ENCODE measurements at regions not wholly inside any gene's neighbourhood (a gene's known extent, or its start where the extent isn't known, plus 50 kb on each side); places are given as distances from the start of the nearest gene placed in this dataset.

DNA sequence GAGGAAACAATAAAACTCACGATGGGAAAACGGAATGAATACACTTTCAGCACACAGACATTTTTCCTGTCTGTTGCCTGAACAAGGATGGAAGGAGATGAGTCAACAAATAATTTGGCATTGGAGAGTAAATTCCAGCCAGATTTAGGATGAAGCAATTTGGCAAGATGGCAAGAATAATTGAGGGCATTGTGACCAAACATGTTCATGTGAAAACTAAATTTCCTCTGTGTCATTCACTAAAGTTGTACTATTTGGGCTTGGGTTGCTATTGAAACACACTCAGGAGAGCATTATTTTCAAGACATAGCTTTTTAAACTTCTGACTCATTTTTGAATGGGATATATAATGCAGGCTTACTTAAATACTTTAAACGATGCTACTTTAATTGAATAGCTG is 1614.4 kb downstream of the PCDH19 start:
- in situ Hi-C loops (cut with HindIII; ENCODE audit: low sequenced_read_pairs), result no loop called here
- no peak overlapping the region for H3K4me3 ChIP-seq (ENCODE audit: low read depth, low read length)
- TF ChIP-seq, protein P1, sequence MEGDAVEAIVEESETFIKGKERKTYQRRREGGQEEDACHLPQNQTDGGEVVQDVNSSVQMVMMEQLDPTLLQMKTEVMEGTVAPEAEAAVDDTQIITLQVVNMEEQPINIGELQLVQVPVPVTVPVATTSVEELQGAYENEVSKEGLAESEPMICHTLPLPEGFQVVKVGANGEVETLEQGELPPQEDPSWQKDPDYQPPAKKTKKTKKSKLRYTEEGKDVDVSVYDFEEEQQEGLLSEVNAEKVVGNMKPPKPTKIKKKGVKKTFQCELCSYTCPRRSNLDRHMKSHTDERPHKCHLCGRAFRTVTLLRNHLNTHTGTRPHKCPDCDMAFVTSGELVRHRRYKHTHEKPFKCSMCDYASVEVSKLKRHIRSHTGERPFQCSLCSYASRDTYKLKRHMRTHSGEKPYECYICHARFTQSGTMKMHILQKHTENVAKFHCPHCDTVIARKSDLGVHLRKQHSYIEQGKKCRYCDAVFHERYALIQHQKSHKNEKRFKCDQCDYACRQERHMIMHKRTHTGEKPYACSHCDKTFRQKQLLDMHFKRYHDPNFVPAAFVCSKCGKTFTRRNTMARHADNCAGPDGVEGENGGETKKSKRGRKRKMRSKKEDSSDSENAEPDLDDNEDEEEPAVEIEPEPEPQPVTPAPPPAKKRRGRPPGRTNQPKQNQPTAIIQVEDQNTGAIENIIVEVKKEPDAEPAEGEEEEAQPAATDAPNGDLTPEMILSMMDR (IDR thresholded peaks at IDR 0.05; ENCODE audit: low read depth, low read length), result no peak
- peak; percentile 8 for DNase-seq (ENCODE audit: low read depth, low spot score)

DNA sequence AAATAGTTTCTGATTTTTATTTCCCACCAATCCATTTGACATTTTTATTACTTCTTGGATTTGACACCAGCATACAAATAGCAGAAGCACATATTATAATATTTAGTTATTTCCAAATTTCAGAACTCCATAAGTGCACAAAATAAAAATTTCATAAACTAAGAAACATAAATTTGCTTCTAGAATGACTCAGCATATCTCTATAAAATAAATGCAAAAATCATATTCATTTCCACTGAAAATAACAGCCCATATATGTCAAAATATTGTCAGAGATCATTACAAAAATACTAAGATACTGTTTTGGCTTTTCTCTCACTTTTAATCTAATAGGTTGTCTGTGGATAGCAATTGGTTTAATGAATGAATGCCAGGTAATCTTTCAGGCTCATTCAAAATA is 1654.2 kb downstream of the PCDH19 start:
- DNase-seq (ENCODE audit: low read depth, low spot score), result no peak
- in situ Hi-C loops (cut with HindIII; ENCODE audit: low sequenced_read_pairs), result no loop called here
- H3K4me3 ChIP-seq (ENCODE audit: low read depth, low read length), result no peak overlapping the region
- TF ChIP-seq, protein P1 (IDR thresholded peaks at IDR 0.05; ENCODE audit: low read depth, low read length), result no peak

DNA sequence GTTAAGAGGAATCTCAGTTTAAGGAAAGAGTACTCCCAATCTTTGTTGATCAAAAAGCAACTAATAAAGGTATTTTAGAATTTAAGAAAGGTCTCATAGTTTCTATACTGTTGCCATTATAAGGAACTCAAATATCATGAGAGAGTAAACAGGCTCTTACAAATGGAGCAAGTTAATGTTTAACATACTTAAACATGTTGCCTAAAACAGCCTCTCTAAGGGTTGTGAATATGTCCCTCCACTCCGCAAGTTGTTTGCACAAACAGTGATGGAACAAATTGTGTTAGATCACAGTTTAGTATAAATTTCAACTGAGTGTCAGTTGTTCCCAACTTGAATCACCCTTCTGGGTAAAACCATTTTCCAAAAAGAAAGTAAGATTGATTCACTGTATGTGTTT is 1678.3 kb downstream of the PCDH19 start:
- TF ChIP-seq, protein P1 (IDR thresholded peaks at IDR 0.05; ENCODE audit: low read depth, low read length), result no peak
- no peak overlapping the region for H3K4me3 ChIP-seq (ENCODE audit: low read depth, low read length)
- DNase-seq (ENCODE audit: low read depth, low spot score), result no peak
- in situ Hi-C loops (cut with HindIII; ENCODE audit: low sequenced_read_pairs), result no loop called here

DNA sequence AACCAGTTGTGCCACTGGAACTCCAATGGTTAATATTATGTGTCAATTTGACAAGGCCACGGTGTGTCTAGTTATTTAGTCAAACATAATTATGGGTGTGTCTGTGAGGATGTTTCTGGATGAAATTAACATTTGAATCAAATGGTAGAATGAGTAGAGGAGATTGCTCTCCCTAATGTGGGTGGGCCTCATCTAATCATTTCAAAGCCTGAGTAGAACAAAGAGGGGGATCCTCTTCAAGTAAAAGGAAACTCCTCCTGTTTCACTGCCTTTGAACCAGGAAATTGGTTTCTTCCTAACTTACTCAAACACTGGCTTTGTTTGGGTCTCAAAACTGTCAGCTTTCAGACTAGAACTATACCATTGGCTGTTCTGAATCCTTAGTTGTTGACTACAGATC is 1692.1 kb downstream of the PCDH19 start:
- TF ChIP-seq, protein P1 (IDR thresholded peaks at IDR 0.05; ENCODE audit: low read depth, low read length), result no peak
- no peak for DNase-seq (ENCODE audit: low read depth, low spot score)
- in situ Hi-C loops (cut with HindIII; ENCODE audit: low sequenced_read_pairs), result no loop called here
- H3K4me3 ChIP-seq (ENCODE audit: low read depth, low read length), result no peak overlapping the region

All from astrocyte of the spinal cord (primary cell).